ENCODE measurements at regions not wholly inside any gene's neighbourhood (a gene's known extent, or its start where the extent isn't known, plus 50 kb on each side); places are given as distances from the start of the nearest gene placed in this dataset.

- Mint-ChIP-seq H3K9me3 (peaks cover 4% of the 10 kb centered on the region), H3K4me3 (no peak overlapping the region), H3K4me1 (ENCODE audit: low read depth) (no peaks in the 10 kb centered on the region), H3K36me3 (ENCODE audit: low read depth) (no peaks in the 10 kb centered on the region), H3K27ac (no peak overlapping the region), H3K27me3 (no peaks in the 10 kb centered on the region)
Observed at GRCh38 chr6:155795173-155795796, 339.6 kb upstream of the NOX3 start.

GRCh38 chr6:155791891-155792290 is 336.3 kb upstream of the NOX3 start:
- peaks cover 2% of the 10 kb centered on the region for H3K9me3 Mint-ChIP-seq
- no peak overlapping the region for H3K4me3 Mint-ChIP-seq
- H3K27me3 Mint-ChIP-seq: no peaks in the 10 kb centered on the region
- no peaks in the 10 kb centered on the region for H3K4me1 Mint-ChIP-seq (ENCODE audit: low read depth)
- no peak overlapping the region for H3K27ac Mint-ChIP-seq
- no peaks in the 10 kb centered on the region for H3K36me3 Mint-ChIP-seq (ENCODE audit: low read depth)

GRCh38 chr6:155791186-155791585 is 335.5 kb upstream of the NOX3 start:
- Mint-ChIP-seq H3K9me3 (peaks cover 4% of the 10 kb centered on the region), H3K27me3 (no peaks in the 10 kb centered on the region), H3K36me3 (ENCODE audit: low read depth) (no peaks in the 10 kb centered on the region), H3K27ac (no peak overlapping the region), H3K4me3 (no peak overlapping the region), H3K4me1 (ENCODE audit: low read depth) (no peaks in the 10 kb centered on the region)

- H3K36me3 Mint-ChIP-seq (ENCODE audit: low read depth): no peaks in the 10 kb centered on the region
- no peak overlapping the region for H3K27ac Mint-ChIP-seq
- H3K27me3 Mint-ChIP-seq: no peaks in the 10 kb centered on the region
- H3K4me1 Mint-ChIP-seq (ENCODE audit: low read depth): no peaks in the 10 kb centered on the region
- H3K9me3 Mint-ChIP-seq: peaks cover 4% of the 10 kb centered on the region
- no peak overlapping the region for H3K4me3 Mint-ChIP-seq
Observed at GRCh38 chr6:155787168-155787567, 331.5 kb upstream of the NOX3 start.

GRCh38 chr6:155786528-155786927 is 330.9 kb upstream of the NOX3 start:
- Mint-ChIP-seq H3K4me3 (no peak overlapping the region), H3K4me1 (ENCODE audit: low read depth) (no peaks in the 10 kb centered on the region), H3K36me3 (ENCODE audit: low read depth) (no peaks in the 10 kb centered on the region), H3K27ac (no peak overlapping the region), H3K9me3 (peaks cover 4% of the 10 kb centered on the region), H3K27me3 (no peaks in the 10 kb centered on the region)

GRCh38 chr6:155782739-155783459 is 327.3 kb upstream of the NOX3 start:
- Mint-ChIP-seq H3K27me3 (no peaks in the 10 kb centered on the region), H3K27ac (no peak overlapping the region), H3K36me3 (ENCODE audit: low read depth) (no peaks in the 10 kb centered on the region), H3K4me3 (no peak overlapping the region), H3K4me1 (ENCODE audit: low read depth) (no peaks in the 10 kb centered on the region), H3K9me3 (peaks cover 4% of the 10 kb centered on the region)

- no peaks in the 10 kb centered on the region for H3K36me3 Mint-ChIP-seq (ENCODE audit: low read depth)
- no peaks in the 10 kb centered on the region for H3K4me1 Mint-ChIP-seq (ENCODE audit: low read depth)
- H3K9me3 Mint-ChIP-seq: peaks cover 4% of the 10 kb centered on the region
- no peak overlapping the region for H3K27ac Mint-ChIP-seq
- H3K4me3 Mint-ChIP-seq: no peak overlapping the region
- H3K27me3 Mint-ChIP-seq: no peaks in the 10 kb centered on the region
Observed at GRCh38 chr6:155782320-155782731, 326.7 kb upstream of the NOX3 start.

GRCh38 chr6:155779456-155779855 is 323.8 kb upstream of the NOX3 start:
- Mint-ChIP-seq H3K4me1 (ENCODE audit: low read depth) (no peaks in the 10 kb centered on the region), H3K27ac (no peak overlapping the region), H3K9me3 (no peaks in the 10 kb centered on the region), H3K27me3 (no peaks in the 10 kb centered on the region), H3K36me3 (ENCODE audit: low read depth) (no peaks in the 10 kb centered on the region), H3K4me3 (no peak overlapping the region)

GRCh38 chr6:155778336-155778735 is 322.7 kb upstream of the NOX3 start:
- H3K27me3 Mint-ChIP-seq: no peaks in the 10 kb centered on the region
- H3K4me1 Mint-ChIP-seq (ENCODE audit: low read depth): no peaks in the 10 kb centered on the region
- H3K36me3 Mint-ChIP-seq (ENCODE audit: low read depth): no peaks in the 10 kb centered on the region
- H3K27ac Mint-ChIP-seq: no peak overlapping the region
- H3K9me3 Mint-ChIP-seq: peaks cover 3% of the 10 kb centered on the region
- no peak overlapping the region for H3K4me3 Mint-ChIP-seq

GRCh38 chr6:155771822-155772221 is 316.2 kb upstream of the NOX3 start:
- Mint-ChIP-seq H3K9me3 (peaks cover 22% of the 10 kb centered on the region), H3K4me1 (ENCODE audit: low read depth) (no peaks in the 10 kb centered on the region), H3K27me3 (no peaks in the 10 kb centered on the region), H3K27ac (no peak overlapping the region), H3K4me3 (no peak overlapping the region), H3K36me3 (ENCODE audit: low read depth) (no peaks in the 10 kb centered on the region)

- H3K4me1 Mint-ChIP-seq (ENCODE audit: low read depth): no peaks in the 10 kb centered on the region
- H3K27ac Mint-ChIP-seq: no peak overlapping the region
- peaks cover 22% of the 10 kb centered on the region for H3K9me3 Mint-ChIP-seq
- H3K27me3 Mint-ChIP-seq: no peaks in the 10 kb centered on the region
- no peak overlapping the region for H3K4me3 Mint-ChIP-seq
- no peaks in the 10 kb centered on the region for H3K36me3 Mint-ChIP-seq (ENCODE audit: low read depth)
Observed at GRCh38 chr6:155770856-155771255, 315.2 kb upstream of the NOX3 start.

- H3K27ac Mint-ChIP-seq: no peak overlapping the region
- no peak overlapping the region for H3K4me3 Mint-ChIP-seq
- H3K9me3 Mint-ChIP-seq: peaks cover 22% of the 10 kb centered on the region
- H3K4me1 Mint-ChIP-seq (ENCODE audit: low read depth): no peaks in the 10 kb centered on the region
- no peaks in the 10 kb centered on the region for H3K36me3 Mint-ChIP-seq (ENCODE audit: low read depth)
- H3K27me3 Mint-ChIP-seq: no peaks in the 10 kb centered on the region
Observed at GRCh38 chr6:155770313-155770712, 314.7 kb upstream of the NOX3 start.

GRCh38 chr6:155765275-155766194 is 309.9 kb upstream of the NOX3 start:
- Mint-ChIP-seq H3K9me3 (peaks cover 11% of the 10 kb centered on the region), H3K4me1 (ENCODE audit: low read depth) (no peaks in the 10 kb centered on the region), H3K4me3 (no peak overlapping the region), H3K27me3 (no peaks in the 10 kb centered on the region), H3K36me3 (ENCODE audit: low read depth) (no peaks in the 10 kb centered on the region), H3K27ac (peak overlapping the region; percentile 8)

- Mint-ChIP-seq H3K36me3 (ENCODE audit: low read depth) (no peaks in the 10 kb centered on the region), H3K27ac (no peak overlapping the region), H3K4me1 (ENCODE audit: low read depth) (no peaks in the 10 kb centered on the region), H3K4me3 (no peak overlapping the region), H3K9me3 (peaks cover 4% of the 10 kb centered on the region), H3K27me3 (no peaks in the 10 kb centered on the region)
Observed at GRCh38 chr6:155762649-155763048, 307.0 kb upstream of the NOX3 start.

GRCh38 chr6:155755452-155755851 is 299.8 kb upstream of the NOX3 start:
- H3K36me3 Mint-ChIP-seq (ENCODE audit: low read depth): peaks cover 4% of the 10 kb centered on the region
- peaks cover 13% of the 10 kb centered on the region for H3K9me3 Mint-ChIP-seq

More at GRCh38 chr6:155755452-155755851, 299.8 kb upstream of the NOX3 start:
- H3K27me3 Mint-ChIP-seq: no peaks in the 10 kb centered on the region
- H3K4me3 Mint-ChIP-seq: no peak overlapping the region
- H3K27ac Mint-ChIP-seq: no peak overlapping the region
- H3K4me1 Mint-ChIP-seq (ENCODE audit: low read depth): no peaks in the 10 kb centered on the region
